HG03064 (cell line): ENCODE measurements at regions not wholly inside any gene's neighbourhood (a gene's known extent, or its start where the extent isn't known, plus 50 kb on each side); places are given as distances from the start of the nearest gene placed in this dataset.

Source experiments
- ATAC-seq: cut with Tn5 transposase; IDR thresholded peaks from one replicate; pipeline ENCODE4 v1.9.1; 2021; ENCODE audit warnings: low read depth; ENCODE audit not compliant: unreplicated experiment

- no peak for ATAC-seq
These were observed 132.0 kb downstream of the RBFOX3 start for GRCh38 chr17:79478841-79479240.

DNA sequence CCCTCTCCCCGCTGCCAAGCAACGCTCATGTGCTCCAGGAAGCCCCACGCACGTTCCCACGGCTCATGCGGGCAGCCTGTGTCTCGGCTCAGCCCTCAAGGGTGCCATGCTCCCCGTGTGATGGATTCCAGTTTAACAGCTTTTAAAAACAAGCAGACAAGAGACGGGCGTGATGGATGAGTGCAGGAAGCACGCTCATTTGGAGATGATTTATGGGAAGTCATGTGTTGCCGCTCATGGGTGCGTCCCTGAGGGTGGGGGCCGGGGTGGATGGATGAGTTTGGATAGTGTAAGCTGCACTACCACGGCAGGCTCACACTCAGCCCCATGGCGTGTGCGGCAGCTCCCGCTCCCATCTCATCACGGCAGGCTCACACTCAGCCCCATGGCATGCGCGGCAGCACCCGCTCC is 132.8 kb downstream of the RBFOX3 start:
- no peak for ATAC-seq

DNA sequence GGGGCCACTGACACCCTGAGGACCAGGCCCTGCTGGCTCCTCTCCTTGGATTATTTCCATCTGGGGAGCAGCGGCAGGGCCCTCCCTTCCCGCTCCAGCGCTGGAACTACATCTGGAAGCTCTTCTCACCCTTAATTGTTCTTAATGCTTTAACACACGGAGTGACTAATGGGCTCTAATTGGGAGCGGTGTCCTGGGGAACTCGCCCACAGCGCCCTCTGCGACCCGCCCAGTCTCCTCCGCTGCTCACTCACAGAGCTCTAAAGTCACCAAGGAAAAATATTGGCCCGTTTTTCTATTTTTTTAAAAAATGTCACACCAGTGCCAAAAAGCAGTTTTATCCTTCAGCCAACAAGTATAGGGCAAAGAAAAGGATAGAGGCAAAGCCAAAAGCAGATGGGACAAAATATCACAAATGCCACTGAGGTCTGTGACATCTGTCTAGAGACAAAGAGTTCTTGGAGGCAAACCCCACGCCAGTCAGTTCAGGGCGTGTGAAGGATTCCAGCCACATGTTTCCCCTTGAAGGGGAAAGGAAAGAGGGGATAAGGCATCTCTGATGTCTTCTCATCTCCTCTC is 134.7 kb downstream of the RBFOX3 start:
- no peak for ATAC-seq

- ATAC-seq: no peak
These were observed 136.9 kb downstream of the RBFOX3 start for GRCh38 chr17:79473876-79474440.

GRCh38 chr17:79473111-79473875 is 137.6 kb downstream of the RBFOX3 start:
- no peak for ATAC-seq

- ATAC-seq: no peak
These were observed 140.1 kb downstream of the RBFOX3 start for GRCh38 chr17:79470754-79471153.

DNA sequence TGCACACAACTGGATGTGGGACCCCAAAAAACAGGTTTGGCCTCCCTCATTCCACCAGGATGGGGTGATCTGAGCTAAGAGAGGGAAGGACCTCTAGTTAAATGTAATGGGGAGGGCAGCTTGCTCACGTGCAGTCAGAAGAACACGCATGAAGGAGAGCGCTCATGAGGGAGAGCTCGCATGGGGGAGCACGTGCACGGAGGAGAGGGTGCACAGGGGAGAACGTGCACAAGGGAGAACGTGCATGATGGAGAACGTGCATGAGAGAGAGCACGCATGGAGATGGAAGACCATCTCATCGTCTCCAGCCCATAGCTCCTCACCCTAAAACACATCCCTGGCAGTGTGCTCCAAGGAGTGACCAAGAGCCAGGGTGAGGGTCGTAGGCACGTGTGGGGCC is 141.2 kb downstream of the RBFOX3 start:
- ATAC-seq: no peak

- ATAC-seq: no peak
These were observed 142.5 kb downstream of the RBFOX3 start for GRCh38 chr17:79468183-79468944.

GRCh38 chr17:79466562-79467350 is 144.1 kb downstream of the RBFOX3 start:
- ATAC-seq: no peak

DNA sequence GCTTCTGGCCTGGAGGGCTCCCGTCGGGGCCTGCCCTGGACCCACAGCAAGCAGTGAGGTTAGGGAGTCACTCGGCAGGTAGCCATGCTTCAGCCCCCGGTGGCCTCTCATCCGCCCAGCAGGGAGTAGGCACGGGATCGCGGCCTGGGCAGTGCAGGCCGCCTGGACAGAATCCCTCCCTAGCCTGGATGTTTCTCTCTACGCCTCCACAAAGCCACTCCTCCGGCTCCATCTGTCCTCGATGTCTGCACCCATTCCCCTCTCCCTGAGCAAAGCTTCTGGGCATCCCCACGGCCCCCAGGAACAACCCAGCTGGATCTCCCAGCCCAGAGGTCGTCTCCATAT is 145.2 kb downstream of the RBFOX3 start:
- no peak for ATAC-seq

- no peak for ATAC-seq
These were observed 145.7 kb downstream of the RBFOX3 start for GRCh38 chr17:79465011-79465680.

GRCh38 chr17:79464318-79465010 is 146.4 kb downstream of the RBFOX3 start:
- ATAC-seq: no peak

DNA sequence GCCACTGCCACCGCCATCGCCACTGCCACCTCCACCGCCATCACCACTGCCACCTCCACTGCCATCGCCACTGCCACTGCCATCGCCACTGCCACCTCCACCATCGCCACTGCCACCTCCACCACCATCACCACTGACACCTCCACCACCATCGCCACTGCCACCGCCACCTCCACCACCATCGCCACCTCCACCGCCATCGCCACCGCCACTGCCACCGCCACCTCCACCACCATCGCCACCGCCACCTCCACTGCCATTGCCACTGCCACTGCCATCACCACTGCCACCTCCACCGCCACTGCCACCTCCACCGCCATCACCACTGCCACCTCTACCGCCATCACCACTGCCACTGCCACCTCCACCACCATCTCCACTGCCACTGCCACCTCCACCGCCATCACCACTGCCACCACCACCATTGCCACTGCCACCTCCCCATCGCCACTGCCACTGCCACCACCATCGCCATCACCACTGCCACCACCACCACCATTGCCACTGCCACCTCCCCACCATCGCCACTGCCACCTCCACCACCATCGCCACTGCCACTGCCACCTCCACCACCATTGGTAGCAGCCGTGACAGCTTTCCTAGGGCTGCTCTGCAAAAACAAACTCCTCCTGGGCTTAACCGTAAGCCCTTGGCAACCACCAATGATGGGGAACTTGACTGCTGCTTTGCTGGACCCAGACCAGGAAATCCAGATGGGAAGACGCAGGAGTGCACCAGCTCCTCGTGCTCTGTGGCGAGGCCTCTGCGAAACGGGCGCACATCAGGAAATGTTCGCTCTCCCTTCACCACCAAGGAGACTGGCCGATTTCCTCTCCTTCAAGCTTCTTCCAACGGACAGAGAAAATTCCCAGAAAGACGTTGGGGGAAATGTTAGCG is 147.2 kb downstream of the RBFOX3 start:
- ATAC-seq: no peak

DNA sequence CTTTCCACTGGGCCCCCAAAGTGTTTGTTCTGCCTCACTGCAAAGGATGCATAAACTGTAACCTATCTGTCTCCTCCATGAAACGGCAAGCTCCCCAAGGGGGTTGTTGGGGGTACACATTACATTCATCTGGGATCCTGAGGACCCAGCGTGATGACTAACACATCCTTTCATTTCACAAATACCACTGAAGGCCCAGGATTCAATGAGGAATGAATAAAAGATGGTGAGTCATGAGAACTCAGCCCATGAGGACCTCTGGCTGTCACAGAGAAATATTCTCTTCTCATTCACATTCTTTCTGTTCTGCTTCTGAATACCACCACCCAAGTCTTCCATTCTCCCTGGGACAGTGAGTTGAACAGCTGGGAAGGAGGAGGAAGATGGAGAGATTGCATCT is 149.8 kb downstream of the RBFOX3 start:
- no peak for ATAC-seq

DNA sequence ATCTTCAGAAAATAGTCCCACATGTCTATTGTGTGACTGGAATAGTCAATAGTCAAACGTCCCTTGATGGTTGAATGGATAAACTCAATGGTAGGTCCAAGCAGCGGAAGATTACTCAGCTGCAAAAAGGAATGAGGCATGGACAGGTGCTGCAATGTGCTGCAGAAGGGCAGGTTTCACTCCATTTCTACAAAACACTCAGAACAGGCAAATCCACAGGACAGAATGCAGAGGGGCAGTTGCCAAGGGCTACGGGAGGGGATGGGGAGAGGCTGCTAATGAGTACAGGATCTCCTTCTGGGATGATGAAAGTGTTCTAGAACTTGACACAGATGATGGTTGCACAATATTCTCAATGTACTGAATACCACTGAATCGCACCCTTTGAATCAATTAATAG is 151.0 kb downstream of the RBFOX3 start:
- ATAC-seq: no peak

GRCh38 chr17:79459003-79459655 is 151.7 kb downstream of the RBFOX3 start:
- no peak for ATAC-seq

- ATAC-seq: no peak
These were observed 152.5 kb downstream of the RBFOX3 start for GRCh38 chr17:79458356-79458755.

GRCh38 chr17:79457889-79458288 is 153.0 kb downstream of the RBFOX3 start:
- ATAC-seq: no peak
